Activated CD8-positive, alpha-beta memory T cell treated with anti-CD3 and anti-CD28 coated beads, Interleukin-2, amount 50 U/mL, for 24 hours (primary cell): ENCODE measurements at regions not wholly inside any gene's neighbourhood (a gene's known extent, or its start where the extent isn't known, plus 50 kb on each side); places are given as distances from the start of the nearest gene placed in this dataset.

Source experiments
- DNase-seq: peaks from one replicate; pipeline ENCODE4 v3.0.0-alpha.2; 2020; ENCODE audit errors: extremely low read depth

GRCh38 chr3:177599326-177599725, 402.0 kb upstream of the TBL1XR1 start:
- DNase-seq: no peak

GRCh38 chr3:177599837-177600236, 402.6 kb upstream of the TBL1XR1 start:
- no peak for DNase-seq

- no peak for DNase-seq
Observed at GRCh38 chr3:177600411-177600810, 403.1 kb upstream of the TBL1XR1 start.

GRCh38 chr3:177601152-177601551, 403.9 kb upstream of the TBL1XR1 start:
- DNase-seq: no peak

GRCh38 chr3:177602601-177603147, 405.4 kb upstream of the TBL1XR1 start:
- no peak for DNase-seq

- no peak for DNase-seq
Observed at GRCh38 chr3:177603148-177603603, 405.9 kb upstream of the TBL1XR1 start.

GRCh38 chr3:177604181-177604580, 406.9 kb upstream of the TBL1XR1 start:
- DNase-seq: no peak

- no peak for DNase-seq
Observed at GRCh38 chr3:177606891-177607290, 409.6 kb upstream of the TBL1XR1 start.

GRCh38 chr3:177607589-177607988, 410.3 kb upstream of the TBL1XR1 start:
- DNase-seq: no peak

- no peak for DNase-seq
Observed at GRCh38 chr3:177608443-177608842, 411.2 kb upstream of the TBL1XR1 start.

GRCh38 chr3:177609613-177610012, 412.3 kb upstream of the TBL1XR1 start:
- no peak for DNase-seq

- DNase-seq: no peak
Observed at GRCh38 chr3:177610262-177610661, 413.0 kb upstream of the TBL1XR1 start.

GRCh38 chr3:177610686-177611633, 413.7 kb upstream of the TBL1XR1 start:
- DNase-seq: no peak

GRCh38 chr3:177611752-177612334, 414.6 kb upstream of the TBL1XR1 start:
- no peak for DNase-seq

- no peak for DNase-seq
Observed at GRCh38 chr3:177613901-177614300, 416.6 kb upstream of the TBL1XR1 start.

GRCh38 chr3:177615015-177615414, 417.7 kb upstream of the TBL1XR1 start:
- DNase-seq: no peak

GRCh38 chr3:177618873-177619733, 421.8 kb upstream of the TBL1XR1 start:
- DNase-seq: no peak

- no peak for DNase-seq
Observed at GRCh38 chr3:177620073-177620472, 422.8 kb upstream of the TBL1XR1 start.

- no peak for DNase-seq
Observed at GRCh38 chr3:177622520-177622919, 425.2 kb upstream of the TBL1XR1 start.

- no peak for DNase-seq
Observed at GRCh38 chr3:177622982-177623617, 425.8 kb upstream of the TBL1XR1 start.
